ENCODE measurements at regions not wholly inside any gene's neighbourhood (a gene's known extent, or its start where the extent isn't known, plus 50 kb on each side); places are given as distances from the start of the nearest gene placed in this dataset.

DNA sequence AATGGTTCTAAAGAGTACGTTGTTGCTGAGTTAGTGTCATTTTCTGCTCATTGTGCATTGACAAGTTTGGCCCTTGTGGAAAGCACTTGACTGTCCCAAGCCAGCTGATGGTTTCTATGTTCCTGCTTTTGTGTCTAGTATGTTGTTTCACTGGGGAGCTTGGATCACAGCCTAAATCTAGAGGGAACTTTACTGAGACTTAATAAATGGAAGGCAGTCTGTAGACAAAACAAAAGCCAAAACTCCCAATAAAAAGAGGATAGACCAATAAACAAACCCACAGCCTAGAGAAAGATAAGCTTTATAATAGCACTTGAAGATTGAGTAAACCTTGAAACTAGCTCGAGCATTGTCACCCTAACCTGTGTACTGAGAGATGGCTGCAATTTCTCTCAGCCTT, 196.8 kb downstream of the ADRA2A start:
- CTCF ChIA-PET, result no interaction called here
- no peaks in the 10 kb centered on the region for H3K9me1 ChIP-seq (replicated peaks; ENCODE audit: control insufficient read depth, extremely low read depth, insufficient read depth, low read length)
- H4K20me1 ChIP-seq (replicated peaks; ENCODE audit: control insufficient read depth, extremely low read depth, insufficient read depth, low read length), result no peaks in the 10 kb centered on the region
- H3K4me3 ChIP-seq (replicated peaks in 1 of 3; ENCODE audit: insufficient read depth in 1 of 3, low read depth in 1 of 3, low read length in 3 of 3), result no peak overlapping the region
- DNase-seq (ENCODE audit: low read depth, low spot score), result no peak
- no peaks in the 10 kb centered on the region for H3K4me1 ChIP-seq (ENCODE audit: control insufficient read depth, extremely low read depth, insufficient read depth, low read length)
- no peak for FAIRE-seq
- dilution Hi-C loops (cut with MboI; ENCODE audit: extremely low pct_ligation_motif_present, low sequenced_read_pairs) (no loop called here), intact Hi-C loops (cut with micrococcal nuclease) (no loop called here)
- no peaks in the 10 kb centered on the region for H3K36me3 ChIP-seq (ENCODE audit: control insufficient read depth in 2 of 2, extremely low read depth in 1 of 2, insufficient read depth in 2 of 2, low read length in 2 of 2)
- TF ChIP-seq FOS (IDR thresholded peaks at IDR 0.05; ENCODE audit: borderline replicate concordance, insufficient read depth, low read length) (no peak), GATA2 (IDR thresholded peaks at IDR 0.05; ENCODE audit: insufficient read depth, insufficient read length, low read depth, low read length) (no peak), JUN (IDR thresholded peaks at IDR 0.05; ENCODE audit: borderline replicate concordance, insufficient read depth, insufficient read length, low read depth) (no peak), MYC (IDR thresholded peaks at IDR 0.05; ENCODE audit: low read depth, low read length) (no peak), POLR2AphosphoS5 (IDR thresholded peaks at IDR 0.05; ENCODE audit: insufficient read depth, low read depth, low read length) (no peak), POLR2A (IDR thresholded peaks at IDR 0.05; ENCODE audit: low read depth, low read length) (no peak), EZH2 (IDR thresholded peaks at IDR 0.05; ENCODE audit: borderline replicate concordance, low read depth, low read length, severe bottlenecking) (no peak)
- TF ChIP-seq, protein P1, sequence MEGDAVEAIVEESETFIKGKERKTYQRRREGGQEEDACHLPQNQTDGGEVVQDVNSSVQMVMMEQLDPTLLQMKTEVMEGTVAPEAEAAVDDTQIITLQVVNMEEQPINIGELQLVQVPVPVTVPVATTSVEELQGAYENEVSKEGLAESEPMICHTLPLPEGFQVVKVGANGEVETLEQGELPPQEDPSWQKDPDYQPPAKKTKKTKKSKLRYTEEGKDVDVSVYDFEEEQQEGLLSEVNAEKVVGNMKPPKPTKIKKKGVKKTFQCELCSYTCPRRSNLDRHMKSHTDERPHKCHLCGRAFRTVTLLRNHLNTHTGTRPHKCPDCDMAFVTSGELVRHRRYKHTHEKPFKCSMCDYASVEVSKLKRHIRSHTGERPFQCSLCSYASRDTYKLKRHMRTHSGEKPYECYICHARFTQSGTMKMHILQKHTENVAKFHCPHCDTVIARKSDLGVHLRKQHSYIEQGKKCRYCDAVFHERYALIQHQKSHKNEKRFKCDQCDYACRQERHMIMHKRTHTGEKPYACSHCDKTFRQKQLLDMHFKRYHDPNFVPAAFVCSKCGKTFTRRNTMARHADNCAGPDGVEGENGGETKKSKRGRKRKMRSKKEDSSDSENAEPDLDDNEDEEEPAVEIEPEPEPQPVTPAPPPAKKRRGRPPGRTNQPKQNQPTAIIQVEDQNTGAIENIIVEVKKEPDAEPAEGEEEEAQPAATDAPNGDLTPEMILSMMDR (IDR thresholded peaks at IDR 0.05; ENCODE audit: extremely low read depth in 1 of 2, insufficient read depth in 1 of 2, low read depth in 1 of 2, low read length in 2 of 2), result no peak
- TF ChIP-seq, protein P2, sequence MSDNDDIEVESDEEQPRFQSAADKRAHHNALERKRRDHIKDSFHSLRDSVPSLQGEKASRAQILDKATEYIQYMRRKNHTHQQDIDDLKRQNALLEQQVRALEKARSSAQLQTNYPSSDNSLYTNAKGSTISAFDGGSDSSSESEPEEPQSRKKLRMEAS (IDR thresholded peaks at IDR 0.05; ENCODE audit: insufficient read depth, insufficient read length), result no peak
- POLR2A ChIA-PET, result no interaction called here
- H2AFZ ChIP-seq (ENCODE audit: low read depth, low read length), result no peak overlapping the region
- no peaks in the 10 kb centered on the region for H3K27me3 ChIP-seq (ENCODE audit: control insufficient read depth in 2 of 2, insufficient read depth in 2 of 2, low read length in 2 of 2)
- no peak overlapping the region for H3K9ac ChIP-seq (replicated peaks; ENCODE audit: extremely low read depth, insufficient read depth, low read length)
- no peak overlapping the region for H3K27ac ChIP-seq (ENCODE audit: insufficient read depth, low read depth, low read length)
- H3K9me3 ChIP-seq (replicated peaks; ENCODE audit: control insufficient read depth, insufficient read depth, low read length), result peaks cover 6% of the 10 kb centered on the region
- no TSS peak for BruUV-seq (replicated peaks)
- H3K4me2 ChIP-seq (ENCODE audit: insufficient read depth, low read length), result no peak overlapping the region
- no peaks in the 10 kb centered on the region for H3K79me2 ChIP-seq (ENCODE audit: control insufficient read depth, insufficient read depth, low read length)

Measured in endothelial cell of umbilical vein (primary cell).